Activated T-cell treated with anti-CD3 and anti-CD28 coated beads for 48 hours (primary cell): ENCODE measurements at regions not wholly inside any gene's neighbourhood (a gene's known extent, or its start where the extent isn't known, plus 50 kb on each side); places are given as distances from the start of the nearest gene placed in this dataset.

Experiments used
- DNase-seq: peaks from one replicate; pipeline ENCODE4 v3.0.0-alpha.2; 2020; ENCODE audit warnings: low read depth

GRCh38 chr6:110033101-110033500, 55.0 kb downstream of the GPR6 start:
- no peak for DNase-seq

DNA sequence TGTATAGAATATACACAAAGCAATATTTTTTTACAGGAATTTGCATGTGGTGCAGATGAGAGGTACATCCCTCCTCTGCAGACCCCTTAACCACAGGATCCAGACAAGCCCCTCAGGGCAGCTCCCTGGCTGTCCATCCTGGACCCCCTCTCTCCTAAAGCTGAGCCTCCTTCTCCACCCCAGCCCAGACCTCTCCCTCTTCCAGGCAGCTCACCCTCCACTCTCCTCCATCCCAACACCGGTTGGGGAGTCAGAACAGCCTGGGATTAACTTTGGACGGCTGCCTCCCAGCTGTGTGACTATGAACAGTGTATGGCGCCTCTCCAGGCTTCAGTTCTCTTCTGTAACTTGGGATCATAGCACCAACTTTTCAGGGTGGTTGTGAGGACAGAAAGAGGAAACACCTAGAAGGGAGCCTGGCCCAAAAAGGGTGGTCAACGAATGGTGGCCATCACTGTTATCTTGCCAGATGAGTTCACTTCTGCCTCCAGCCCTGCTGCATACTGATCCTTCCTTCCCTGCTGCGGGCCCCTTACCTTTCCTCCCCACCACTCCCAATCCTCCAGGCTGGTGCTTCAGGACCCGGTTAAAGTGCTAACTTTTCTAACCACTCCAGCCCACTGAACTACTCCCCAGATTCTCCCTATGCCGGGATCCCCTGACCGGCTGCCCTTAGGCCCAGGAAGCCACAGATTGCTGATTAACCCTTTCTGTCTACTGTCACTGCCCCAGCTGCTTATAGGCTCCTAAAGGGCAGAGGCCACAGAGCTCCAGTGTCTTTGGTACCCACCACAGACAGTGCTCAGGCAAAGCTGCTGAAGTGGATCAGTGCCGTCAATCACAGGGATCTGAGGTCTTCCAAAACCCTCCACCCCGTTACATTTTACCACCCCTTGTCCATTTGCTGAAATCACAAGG, 55.9 kb downstream of the GPR6 start:
- DNase-seq: no peak

- DNase-seq: no peak
Measured at GRCh38 chr6:110034667-110035036, 56.5 kb downstream of the GPR6 start.

DNA sequence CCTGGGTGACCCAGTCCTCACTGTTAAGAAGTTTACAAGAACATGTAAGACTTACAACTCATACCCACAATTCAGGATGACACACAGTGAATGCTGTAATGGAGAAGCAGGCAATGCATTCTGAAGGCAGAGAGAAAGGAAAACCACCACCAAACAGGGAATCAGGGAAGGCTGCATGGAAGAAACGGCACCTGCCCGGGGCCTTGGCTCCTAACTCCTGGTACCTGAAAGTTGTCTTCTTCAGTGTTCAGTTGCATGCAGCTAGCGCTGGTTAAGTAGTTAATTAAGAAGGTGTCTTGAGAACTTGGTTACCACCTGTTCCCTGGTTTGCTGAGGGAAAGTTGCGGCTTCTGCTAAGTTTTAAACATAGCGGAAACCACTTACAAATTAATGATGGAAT, 57.2 kb downstream of the GPR6 start:
- DNase-seq: no peak

DNA sequence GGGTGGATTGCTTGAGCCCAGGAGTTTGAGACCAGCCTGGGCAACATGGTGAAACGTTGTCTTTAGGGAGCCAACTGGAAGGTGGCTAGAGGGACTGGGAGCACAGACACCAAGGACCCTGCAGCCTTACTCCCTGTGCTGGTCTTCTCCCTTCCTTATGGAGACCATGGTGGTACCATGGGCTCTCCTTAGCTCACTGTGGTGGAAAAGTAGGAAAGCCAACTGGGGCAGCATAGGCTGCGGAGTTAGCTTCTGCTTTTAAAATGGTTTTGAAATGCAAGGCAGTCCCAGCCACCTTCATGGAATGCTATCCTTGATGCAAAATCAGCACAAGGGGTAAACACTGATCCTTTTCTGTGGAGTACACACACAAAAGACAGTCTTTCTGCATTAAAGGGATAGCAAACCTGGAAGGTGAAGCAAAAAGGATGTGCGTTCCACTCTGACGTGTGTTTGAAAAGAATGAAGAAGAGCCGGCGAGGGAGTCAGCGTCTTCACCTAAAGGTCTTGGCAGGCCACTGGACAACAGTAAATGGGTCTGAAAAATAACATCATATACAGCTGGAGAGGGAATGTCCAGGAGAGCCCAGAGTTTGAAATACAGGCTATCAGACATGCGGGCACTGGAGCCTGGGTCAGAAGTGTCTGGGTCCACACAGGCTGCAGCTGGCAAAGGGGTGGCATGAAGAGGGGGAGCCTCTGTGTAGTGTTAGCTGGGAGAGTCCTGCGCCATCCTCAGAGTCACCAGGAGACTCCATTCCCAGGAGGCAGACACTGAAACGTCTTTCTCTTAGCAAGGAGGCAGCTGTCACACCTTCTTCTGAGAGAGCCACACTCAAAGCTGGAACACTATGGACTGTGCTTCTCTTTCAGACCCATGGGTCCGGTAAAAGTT, 58.5 kb downstream of the GPR6 start:
- no peak for DNase-seq

DNA sequence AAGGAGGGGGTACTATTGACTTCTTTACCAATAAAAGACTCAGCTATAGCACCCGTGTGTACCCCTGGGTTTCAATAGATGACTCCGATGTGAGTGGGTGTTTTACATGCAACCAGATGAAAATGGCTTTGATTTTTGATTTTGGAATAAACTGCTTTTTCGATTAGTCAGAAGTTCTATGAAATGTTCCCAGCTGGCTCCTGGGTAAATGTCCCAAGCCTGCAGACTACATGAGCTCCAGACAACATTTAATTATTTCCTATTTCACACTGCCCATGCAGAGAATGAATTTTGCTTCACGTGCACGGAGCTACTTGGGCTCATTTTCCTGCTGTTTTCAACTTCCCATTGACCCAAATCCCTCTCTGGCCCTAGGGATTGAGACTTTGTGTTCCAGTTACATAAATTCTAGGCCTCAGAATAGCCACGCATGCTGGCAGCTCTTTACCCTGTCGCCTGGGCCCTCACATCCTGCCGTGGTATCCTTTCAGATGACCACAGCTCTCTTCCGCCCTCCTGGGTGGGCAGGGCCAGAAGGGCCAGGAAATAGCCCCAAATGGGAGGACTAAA, 59.7 kb downstream of the GPR6 start:
- no peak for DNase-seq

DNA sequence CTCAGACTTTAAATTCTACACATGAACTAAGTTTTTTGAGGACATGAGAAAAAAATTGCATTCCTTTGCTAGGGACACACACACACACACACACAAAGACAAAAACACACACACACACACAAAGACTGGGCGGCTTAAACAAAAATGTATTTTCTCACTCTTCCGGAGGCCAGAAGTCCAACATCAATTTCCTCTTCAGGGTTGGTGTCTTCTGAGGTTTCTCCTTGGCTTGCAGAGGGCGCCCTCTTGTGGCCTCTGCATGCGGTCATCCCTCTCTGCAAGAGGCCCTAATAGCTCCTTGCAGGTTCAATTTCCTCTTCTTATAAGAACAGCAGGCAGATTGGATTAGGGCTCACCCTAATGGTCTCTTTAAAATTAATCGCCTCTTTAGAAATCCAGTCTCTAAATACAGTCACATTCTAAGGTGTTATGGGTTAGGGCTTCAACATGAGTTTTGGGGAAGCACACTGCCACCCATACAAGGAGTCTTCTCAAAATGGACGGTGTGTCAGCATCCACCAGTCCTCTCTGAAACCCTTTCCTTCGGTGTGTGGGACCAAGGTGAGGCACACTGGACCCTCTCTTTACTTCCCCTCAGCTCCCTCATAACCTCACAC, 61.4 kb downstream of the GPR6 start:
- peak; percentile 75 for DNase-seq

- DNase-seq: peak; percentile 22
Measured at GRCh38 chr6:110039981-110040383, 61.9 kb downstream of the GPR6 start.

- DNase-seq: no peak
Measured at GRCh38 chr6:110040716-110041115, 62.6 kb downstream of the GPR6 start.

DNA sequence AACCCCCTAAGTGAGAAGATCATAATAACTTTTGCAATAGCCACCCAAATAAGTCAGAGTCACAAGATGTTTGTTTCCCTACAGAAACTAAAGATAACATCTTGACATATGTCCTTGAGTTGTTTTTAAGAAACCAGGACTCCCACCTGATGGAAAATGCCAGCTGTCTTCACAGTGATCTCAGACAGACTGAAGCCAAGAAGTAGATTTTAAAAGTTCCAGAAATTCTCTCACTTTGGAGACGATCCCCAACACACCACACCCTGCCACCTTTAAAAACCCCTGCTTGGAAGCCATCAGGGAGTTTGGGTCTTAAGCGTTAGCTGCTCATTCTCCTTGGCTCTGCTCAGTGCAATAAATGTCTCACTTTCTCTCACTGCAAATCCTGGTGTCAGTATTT, 63.0 kb downstream of the GPR6 start:
- no peak for DNase-seq

DNA sequence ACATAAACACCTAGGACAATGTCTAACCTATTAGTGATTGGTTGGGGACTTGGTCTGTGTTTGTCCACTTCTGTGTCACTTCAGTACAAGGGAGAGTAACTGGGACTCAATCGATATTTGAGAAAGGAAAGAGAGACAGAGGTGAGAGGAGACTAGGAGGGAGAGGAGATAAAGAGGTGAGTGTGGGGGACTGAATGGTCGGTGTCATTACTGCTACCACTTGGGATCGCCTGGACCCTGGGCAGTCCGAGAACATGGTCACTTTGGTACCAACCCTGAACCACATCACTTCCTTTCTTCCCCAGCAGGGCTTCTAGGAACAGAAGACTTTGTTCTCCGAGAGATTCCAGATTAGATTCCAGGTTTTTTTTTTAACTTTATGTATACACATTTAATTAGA, 63.7 kb downstream of the GPR6 start:
- no peak for DNase-seq

- no peak for DNase-seq
Measured at GRCh38 chr6:110042670-110043296, 64.7 kb downstream of the GPR6 start.

DNA sequence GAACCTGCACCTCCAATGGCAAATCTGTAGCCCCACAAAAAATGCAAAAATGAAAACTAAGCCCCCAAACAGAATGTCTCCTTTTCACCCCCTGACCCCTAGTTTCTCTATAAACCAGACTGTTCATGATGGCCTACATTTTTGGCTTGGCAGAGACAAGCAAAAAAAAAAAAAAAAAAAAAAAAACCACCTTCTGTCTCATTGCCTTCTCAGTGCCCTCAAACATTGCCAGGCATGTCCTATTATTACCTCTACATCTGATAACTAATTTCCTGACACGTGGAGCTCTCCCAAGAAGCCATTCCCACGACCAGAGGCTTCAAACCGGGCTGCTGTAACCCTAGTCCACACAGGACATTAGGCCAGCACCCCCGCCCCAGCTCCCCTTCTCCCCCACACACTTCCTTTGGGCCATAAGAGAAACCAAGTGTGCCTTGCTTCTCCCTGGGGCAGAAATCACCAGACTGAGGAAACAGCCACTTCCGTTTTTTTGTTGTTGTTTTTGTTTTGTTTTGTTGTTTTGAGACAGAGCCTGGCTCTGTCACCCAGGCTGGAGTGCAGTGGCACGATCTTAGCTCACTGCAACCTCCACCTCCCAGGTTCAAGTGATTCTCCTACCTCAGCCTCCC, 65.4 kb downstream of the GPR6 start:
- no peak for DNase-seq

- DNase-seq: no peak
Measured at GRCh38 chr6:110044096-110044495, 66.0 kb downstream of the GPR6 start.

DNA sequence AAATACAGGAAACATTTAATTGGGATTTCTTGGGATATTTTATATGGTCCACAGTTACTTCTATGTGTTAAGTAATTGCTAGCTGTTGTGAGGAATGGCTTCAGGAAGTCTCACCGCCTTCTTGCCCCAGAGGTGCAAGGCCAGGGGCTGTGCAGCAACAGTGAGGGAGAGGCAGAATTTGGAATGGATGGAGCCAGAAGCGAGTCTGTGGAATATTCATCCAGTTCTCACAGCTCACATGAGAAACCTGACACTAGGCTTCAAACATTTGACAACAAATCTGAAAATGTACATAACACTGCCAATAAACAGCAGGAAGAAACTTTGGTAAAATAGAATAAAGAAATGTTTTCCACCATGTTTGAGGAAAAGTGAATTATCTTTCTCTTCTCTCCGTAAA, 66.5 kb downstream of the GPR6 start:
- no peak for DNase-seq

- DNase-seq: no peak
Measured at GRCh38 chr6:110048221-110048875, 70.2 kb downstream of the GPR6 start.

GRCh38 chr6:110049696-110050439, 71.8 kb downstream of the GPR6 start:
- no peak for DNase-seq
